Endothelial cell of umbilical vein (primary cell): ENCODE measurements at regions not wholly inside any gene's neighbourhood (a gene's known extent, or its start where the extent isn't known, plus 50 kb on each side); places are given as distances from the start of the nearest gene placed in this dataset.

Experiments
- BruUV-seq: library from RNA; stranded (reverse); fragments of 400-500 nt; replicated peaks from 2 replicates; lab custom pipeline; 2021; lab: Mats Ljungman, UMichigan
- CTCF ChIA-PET: fragments of 300-600, 350-600 bp; sonication (Branson Sonifier 250); formaldehyde crosslinking; loops from one replicate; lab custom pipeline; 2021; ENCODE audit warnings: antibody characterized with exemption, inconsistent platforms; lab: Charles Lee
- POLR2A ChIA-PET: fragments of 300-600, 350-600 bp; sonication (Branson Sonifier 250); formaldehyde crosslinking; loops from one replicate; lab custom pipeline; 2021; ENCODE audit warnings: antibody characterized with exemption, inconsistent platforms; lab: Charles Lee
- DNase-seq: peaks from one replicate; pipeline ENCODE4 v3.0.0-alpha.2; 2011; ENCODE audit warnings: low read depth, low spot score
- FAIRE-seq: peaks from 2 replicates; lab custom pipeline; 2011; peaks lifted over from hg19 to GRCh38; lab: Jason Lieb, UNC
- H2AFZ ChIP-seq: 2 replicates; pipeline ENCODE4 v1.6.0; 2012; ENCODE audit warnings: low read depth, low read length, control low read depth, inconsistent platforms
- H3K27ac ChIP-seq: 2 replicates; pipeline ENCODE4 v1.5.1; 2011; ENCODE audit warnings: low read depth, mild to moderate bottlenecking, control low read depth, low read length, moderate library complexity; ENCODE audit not compliant: insufficient read depth
- H3K27me3 ChIP-seq, 2 experiments: 2 replicates each; pipeline versions ENCODE4 v1.6.0 to v1.6.1; 2011; ENCODE audit warnings: low read length in 2 of 2, mixed read lengths in 1 of 2; ENCODE audit not compliant: control insufficient read depth in 2 of 2, insufficient read depth in 2 of 2
- H3K36me3 ChIP-seq, 2 experiments: 2 replicates in 1 of 2; 3 replicates in 1 of 2; pipeline ENCODE4 v1.5.1; 2011; ENCODE audit warnings: low read length in 2 of 2, mild to moderate bottlenecking in 1 of 2, moderate library complexity in 1 of 2; ENCODE audit not compliant: control insufficient read depth in 2 of 2, insufficient read depth in 2 of 2; ENCODE audit errors: extremely low read depth in 1 of 2
- H3K4me1 ChIP-seq: 3 replicates; pipeline ENCODE4 v1.5.1; 2011; ENCODE audit warnings: mild to moderate bottlenecking, low read length; ENCODE audit not compliant: control insufficient read depth, insufficient read depth; ENCODE audit errors: extremely low read depth
- H3K4me2 ChIP-seq: 2 replicates; pipeline ENCODE4 v1.6.1; 2011; ENCODE audit warnings: low read length, control low read depth, mixed read lengths; ENCODE audit not compliant: insufficient read depth
- H3K4me3 ChIP-seq, 3 experiments: fragments of 200-600 bp in 1 of 3; sonication (generic), shearing (Covaris generic) in 1 of 3; replicated peaks in 1 of 3; 2 replicates each; pipeline ENCODE4 v1.5.1; 2011 to 2016; ENCODE audit warnings: control low read depth in 3 of 3, low read length in 3 of 3, mild to moderate bottlenecking in 2 of 3, inconsistent platforms in 1 of 3, low read depth in 1 of 3, moderate library complexity in 1 of 3; ENCODE audit not compliant: insufficient read depth in 1 of 3
- H3K79me2 ChIP-seq: 2 replicates; pipeline ENCODE4 v1.6.0; 2012; ENCODE audit warnings: low read length, inconsistent platforms; ENCODE audit not compliant: control insufficient read depth, insufficient read depth
- H3K9ac ChIP-seq: replicated peaks from 2 replicates; pipeline ENCODE3; 2011; ENCODE audit warnings: low read length, control low read depth; ENCODE audit not compliant: insufficient read depth; ENCODE audit errors: extremely low read depth
- H3K9me1 ChIP-seq: replicated peaks from 3 replicates; pipeline ENCODE4 v1.6.0; 2011; ENCODE audit warnings: mild to moderate bottlenecking, low read length; ENCODE audit not compliant: control insufficient read depth, insufficient read depth; ENCODE audit errors: extremely low read depth
- H3K9me3 ChIP-seq: replicated peaks from 2 replicates; pipeline ENCODE4 v1.5.1; 2012; ENCODE audit warnings: low read length, inconsistent platforms; ENCODE audit not compliant: control insufficient read depth, insufficient read depth
- H4K20me1 ChIP-seq: replicated peaks from 2 replicates; pipeline ENCODE3; 2011; ENCODE audit warnings: mild to moderate bottlenecking, low read length; ENCODE audit not compliant: control insufficient read depth, insufficient read depth; ENCODE audit errors: extremely low read depth
- FOS ChIP-seq: IDR thresholded peaks from 2 replicates; pipeline ENCODE4 v1.6.1; 2011; ENCODE audit warnings: mild to moderate bottlenecking, low read length, moderate library complexity, borderline replicate concordance; ENCODE audit not compliant: insufficient read depth
- GATA2 ChIP-seq: IDR thresholded peaks from 2 replicates; pipeline ENCODE4 v1.7.0; 2011; ENCODE audit warnings: low read depth, mild to moderate bottlenecking, moderate library complexity, mixed read lengths, low read length; ENCODE audit not compliant: insufficient read length, insufficient read depth
- JUN ChIP-seq: IDR thresholded peaks from 2 replicates; pipeline ENCODE4 v1.6.1; 2011; ENCODE audit warnings: borderline replicate concordance, low read depth; ENCODE audit not compliant: insufficient read length, insufficient read depth
- MYC ChIP-seq: IDR thresholded peaks from one replicate; pipeline ENCODE4 v1.6.1; 2011; ENCODE audit warnings: mild to moderate bottlenecking, low read depth, low read length
- POLR2A ChIP-seq: IDR thresholded peaks from 2 replicates; pipeline ENCODE4 v1.6.1; 2012; ENCODE audit warnings: low read depth, mild to moderate bottlenecking, control low read depth, low read length
- POLR2AphosphoS5 ChIP-seq: IDR thresholded peaks from 2 replicates; pipeline ENCODE4 v1.6.1; 2012; ENCODE audit warnings: low read depth, mild to moderate bottlenecking, control low read depth, low read length, moderate library complexity; ENCODE audit not compliant: insufficient read depth
- dilution Hi-C: fragments of 300-500 bp; cut with MboI; formaldehyde crosslinking; loops from one replicate; pipeline ENCODE4 v1.15.0; 2019; ENCODE audit warnings: low sequenced_read_pairs; ENCODE audit not compliant: extremely low pct_ligation_motif_present
- intact Hi-C: fragments of 100-400 bp; cut with micrococcal nuclease; formaldehyde crosslinking; loops from one replicate; pipeline ENCODE4 v1.10.0; 2022
- TF ChIP-seq, protein P1 (sequence below): IDR thresholded peaks from 2 replicates; pipeline ENCODE4 v1.6.1; 2011; ENCODE audit not compliant: insufficient read depth, insufficient read length
- TF ChIP-seq, protein P2 (sequence below), 2 donors: IDR thresholded peaks; 1 replicate in 1 of 2; 2 replicates in 1 of 2; pipeline ENCODE4 v1.5.1; 2011; ENCODE audit warnings: low read length in 2 of 2, mild to moderate bottlenecking in 2 of 2, moderate library complexity in 2 of 2, control low read depth in 1 of 2, inconsistent platforms in 1 of 2, low read depth in 1 of 2; ENCODE audit not compliant: insufficient read depth in 1 of 2; ENCODE audit errors: extremely low read depth in 1 of 2

DNA sequence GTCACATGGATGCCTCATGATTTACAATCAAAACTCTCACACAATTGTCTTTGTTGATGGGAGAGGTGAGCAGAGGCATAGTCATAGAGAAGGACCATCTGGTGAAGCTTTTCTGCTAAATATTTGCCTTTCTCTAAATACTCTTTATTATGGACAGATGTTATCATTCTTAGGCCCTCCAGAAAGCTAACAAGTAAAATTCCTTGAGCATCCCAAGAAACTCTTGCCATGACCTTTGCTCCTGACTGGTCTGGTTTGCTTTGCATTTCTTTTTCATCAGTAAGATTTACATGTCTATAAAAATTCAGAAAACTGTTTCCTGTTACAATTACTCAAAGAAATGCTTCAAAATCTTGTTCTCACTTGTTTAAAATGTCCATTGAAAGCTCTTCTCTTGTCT, 1336.6 kb upstream of the CDH8 start:
- H3K9ac ChIP-seq: no peak overlapping the region
- TF ChIP-seq GATA2 (no peak), FOS (no peak), JUN (no peak), MYC (no peak), POLR2A (no peak), POLR2AphosphoS5 (no peak)
- TF ChIP-seq, protein P1, sequence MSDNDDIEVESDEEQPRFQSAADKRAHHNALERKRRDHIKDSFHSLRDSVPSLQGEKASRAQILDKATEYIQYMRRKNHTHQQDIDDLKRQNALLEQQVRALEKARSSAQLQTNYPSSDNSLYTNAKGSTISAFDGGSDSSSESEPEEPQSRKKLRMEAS: no peak
- TF ChIP-seq, protein P2, sequence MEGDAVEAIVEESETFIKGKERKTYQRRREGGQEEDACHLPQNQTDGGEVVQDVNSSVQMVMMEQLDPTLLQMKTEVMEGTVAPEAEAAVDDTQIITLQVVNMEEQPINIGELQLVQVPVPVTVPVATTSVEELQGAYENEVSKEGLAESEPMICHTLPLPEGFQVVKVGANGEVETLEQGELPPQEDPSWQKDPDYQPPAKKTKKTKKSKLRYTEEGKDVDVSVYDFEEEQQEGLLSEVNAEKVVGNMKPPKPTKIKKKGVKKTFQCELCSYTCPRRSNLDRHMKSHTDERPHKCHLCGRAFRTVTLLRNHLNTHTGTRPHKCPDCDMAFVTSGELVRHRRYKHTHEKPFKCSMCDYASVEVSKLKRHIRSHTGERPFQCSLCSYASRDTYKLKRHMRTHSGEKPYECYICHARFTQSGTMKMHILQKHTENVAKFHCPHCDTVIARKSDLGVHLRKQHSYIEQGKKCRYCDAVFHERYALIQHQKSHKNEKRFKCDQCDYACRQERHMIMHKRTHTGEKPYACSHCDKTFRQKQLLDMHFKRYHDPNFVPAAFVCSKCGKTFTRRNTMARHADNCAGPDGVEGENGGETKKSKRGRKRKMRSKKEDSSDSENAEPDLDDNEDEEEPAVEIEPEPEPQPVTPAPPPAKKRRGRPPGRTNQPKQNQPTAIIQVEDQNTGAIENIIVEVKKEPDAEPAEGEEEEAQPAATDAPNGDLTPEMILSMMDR (IDR thresholded peaks at IDR 0.05; ENCODE audit: extremely low read depth in 1 of 2, insufficient read depth in 1 of 2, low read depth in 1 of 2, low read length in 2 of 2): no peak
- ChIA-PET POLR2A (no interaction called here), CTCF (no interaction called here)
- no peaks in the 10 kb centered on the region for H3K36me3 ChIP-seq
- DNase-seq (no peak), FAIRE-seq (no peak)
- no TSS peak for BruUV-seq
- no peak overlapping the region for H3K4me2 ChIP-seq
- H3K27me3 ChIP-seq: no peaks in the 10 kb centered on the region
- H3K9me1 ChIP-seq: no peaks in the 10 kb centered on the region
- no peaks in the 10 kb centered on the region for H3K9me3 ChIP-seq
- dilution Hi-C loops (no loop called here), intact Hi-C loops (no loop called here)
- no peaks in the 10 kb centered on the region for H3K4me1 ChIP-seq
- no peak overlapping the region for H2AFZ ChIP-seq
- H3K79me2 ChIP-seq: no peaks in the 10 kb centered on the region
- H3K27ac ChIP-seq: no peak overlapping the region
- H4K20me1 ChIP-seq: no peaks in the 10 kb centered on the region
- no peak overlapping the region for H3K4me3 ChIP-seq
